ENCODE measurements at regions not wholly inside any gene's neighbourhood (a gene's known extent, or its start where the extent isn't known, plus 50 kb on each side); places are given as distances from the start of the nearest gene placed in this dataset.

GRCh38 chr3:103511891-103512290, 1077.1 kb downstream of the ZPLD1 start:
- peaks cover 3% of the 10 kb centered on the region for H3K9me3 Mint-ChIP-seq
- no peaks in the 10 kb centered on the region for H3K4me1 ChIP-seq (ENCODE audit: insufficient read depth, low read length)
- no peaks in the 10 kb centered on the region for H3K27me3 Mint-ChIP-seq
- ATAC-seq (ENCODE audit: poor library complexity): no peak
- ChIA-PET CTCF (no interaction called here), POLR2A (no interaction called here)
- no peaks in the 10 kb centered on the region for H3K4me1 Mint-ChIP-seq (ENCODE audit: low read depth)
- TF ChIP-seq, protein P1, sequence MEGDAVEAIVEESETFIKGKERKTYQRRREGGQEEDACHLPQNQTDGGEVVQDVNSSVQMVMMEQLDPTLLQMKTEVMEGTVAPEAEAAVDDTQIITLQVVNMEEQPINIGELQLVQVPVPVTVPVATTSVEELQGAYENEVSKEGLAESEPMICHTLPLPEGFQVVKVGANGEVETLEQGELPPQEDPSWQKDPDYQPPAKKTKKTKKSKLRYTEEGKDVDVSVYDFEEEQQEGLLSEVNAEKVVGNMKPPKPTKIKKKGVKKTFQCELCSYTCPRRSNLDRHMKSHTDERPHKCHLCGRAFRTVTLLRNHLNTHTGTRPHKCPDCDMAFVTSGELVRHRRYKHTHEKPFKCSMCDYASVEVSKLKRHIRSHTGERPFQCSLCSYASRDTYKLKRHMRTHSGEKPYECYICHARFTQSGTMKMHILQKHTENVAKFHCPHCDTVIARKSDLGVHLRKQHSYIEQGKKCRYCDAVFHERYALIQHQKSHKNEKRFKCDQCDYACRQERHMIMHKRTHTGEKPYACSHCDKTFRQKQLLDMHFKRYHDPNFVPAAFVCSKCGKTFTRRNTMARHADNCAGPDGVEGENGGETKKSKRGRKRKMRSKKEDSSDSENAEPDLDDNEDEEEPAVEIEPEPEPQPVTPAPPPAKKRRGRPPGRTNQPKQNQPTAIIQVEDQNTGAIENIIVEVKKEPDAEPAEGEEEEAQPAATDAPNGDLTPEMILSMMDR (IDR thresholded peaks at IDR 0.05): no peak
- H3K4me3 ChIP-seq (ENCODE audit: low read length): no peak overlapping the region
- no peak for DNase-seq
- intact Hi-C loops (cut with DNase I, micrococcal nuclease): no loop called here
- H3K4me3 Mint-ChIP-seq: no peak overlapping the region
- no peak overlapping the region for H3K27ac ChIP-seq (ENCODE audit: low read depth in 1 of 2, low read length in 2 of 2)
- no peaks in the 10 kb centered on the region for H3K36me3 Mint-ChIP-seq (ENCODE audit: low read depth)
- no peaks in the 10 kb centered on the region for H3K27me3 ChIP-seq (ENCODE audit: control insufficient read depth in 1 of 2, insufficient read depth in 2 of 2, low read length in 2 of 2)
- H3K27ac Mint-ChIP-seq: no peak overlapping the region
- H3K9me3 ChIP-seq (ENCODE audit: control insufficient read depth in 1 of 2, insufficient read depth in 1 of 2, low read length in 2 of 2): peaks cover 0 to 4% of the 10 kb centered on the region in 2 experiments
- no peaks in the 10 kb centered on the region for H3K36me3 ChIP-seq (ENCODE audit: insufficient read depth, low read length)

- H3K36me3 ChIP-seq (ENCODE audit: insufficient read depth, low read length): no peaks in the 10 kb centered on the region
- CTCF ChIA-PET: no interaction called here
- POLR2A ChIA-PET: no interaction called here
- DNase-seq: no peak
- H3K27me3 ChIP-seq (ENCODE audit: control insufficient read depth in 1 of 2, insufficient read depth in 2 of 2, low read length in 2 of 2): no peaks in the 10 kb centered on the region
- H3K9me3 Mint-ChIP-seq: peaks cover 8% of the 10 kb centered on the region
- H3K27ac Mint-ChIP-seq: no peak overlapping the region
- no peak overlapping the region for H3K4me3 ChIP-seq (ENCODE audit: low read length)
- H3K4me3 Mint-ChIP-seq: no peak overlapping the region
- intact Hi-C loops (cut with DNase I, micrococcal nuclease): no loop called here
- H3K9me3 ChIP-seq (ENCODE audit: control insufficient read depth in 1 of 2, insufficient read depth in 1 of 2, low read length in 2 of 2): peaks cover 0 to 4% of the 10 kb centered on the region in 2 experiments
- H3K27me3 Mint-ChIP-seq: no peaks in the 10 kb centered on the region
- no peaks in the 10 kb centered on the region for H3K4me1 ChIP-seq (ENCODE audit: insufficient read depth, low read length)
- TF ChIP-seq, protein P1 (IDR thresholded peaks at IDR 0.05): no peak
- ATAC-seq (ENCODE audit: poor library complexity): no peak
- no peaks in the 10 kb centered on the region for H3K4me1 Mint-ChIP-seq (ENCODE audit: low read depth)
- no peaks in the 10 kb centered on the region for H3K36me3 Mint-ChIP-seq (ENCODE audit: low read depth)
- H3K27ac ChIP-seq (ENCODE audit: low read depth in 1 of 2, low read length in 2 of 2): no peak overlapping the region
Measured at GRCh38 chr3:103512595-103512994, 1077.8 kb downstream of the ZPLD1 start.

DNA sequence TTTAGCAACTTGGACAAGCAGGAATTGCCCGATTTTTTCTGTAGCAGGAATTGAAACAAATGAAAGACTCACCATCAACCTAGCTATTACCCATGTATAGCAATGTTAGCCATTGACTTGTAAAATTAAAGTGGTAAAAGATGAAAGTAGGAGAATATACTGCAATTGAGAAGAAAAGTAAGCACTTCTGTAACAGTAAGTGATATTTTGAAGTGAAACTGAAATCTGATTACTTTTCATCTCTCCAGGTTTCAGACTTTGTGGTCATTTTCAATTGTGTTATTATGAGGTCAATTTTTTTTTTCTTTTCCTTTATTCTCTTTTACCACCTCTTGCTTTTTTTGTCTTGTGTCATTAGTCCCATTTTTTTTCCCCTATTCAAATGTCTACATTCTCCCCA, 1078.2 kb downstream of the ZPLD1 start:
- H3K36me3 Mint-ChIP-seq (ENCODE audit: low read depth): no peaks in the 10 kb centered on the region
- Histone ChIP-seq H3K4me3 (ENCODE audit: low read length) (no peak overlapping the region), H3K27me3 (ENCODE audit: control insufficient read depth in 1 of 2, insufficient read depth in 2 of 2, low read length in 2 of 2) (no peaks in the 10 kb centered on the region), H3K36me3 (ENCODE audit: insufficient read depth, low read length) (no peaks in the 10 kb centered on the region), H3K27ac (ENCODE audit: low read depth in 1 of 2, low read length in 2 of 2) (no peak overlapping the region), H3K4me1 (ENCODE audit: insufficient read depth, low read length) (no peaks in the 10 kb centered on the region), H3K9me3 (ENCODE audit: control insufficient read depth in 1 of 2, insufficient read depth in 1 of 2, low read length in 2 of 2) (peaks cover 0 to 4% of the 10 kb centered on the region in 2 experiments)
- DNase-seq (no peak), ATAC-seq (ENCODE audit: poor library complexity) (no peak)
- no peaks in the 10 kb centered on the region for H3K4me1 Mint-ChIP-seq (ENCODE audit: low read depth)
- H3K9me3 Mint-ChIP-seq: peaks cover 8% of the 10 kb centered on the region
- H3K27ac Mint-ChIP-seq: no peak overlapping the region
- CTCF ChIA-PET: no interaction called here
- TF ChIP-seq, protein P1 (IDR thresholded peaks at IDR 0.05): no peak
- H3K4me3 Mint-ChIP-seq: no peak overlapping the region
- H3K27me3 Mint-ChIP-seq: no peaks in the 10 kb centered on the region
- intact Hi-C loops (cut with DNase I, micrococcal nuclease): no loop called here
- POLR2A ChIA-PET: no interaction called here
